GM18511 (cell line): ENCODE measurements at regions not wholly inside any gene's neighbourhood (a gene's known extent, or its start where the extent isn't known, plus 50 kb on each side); places are given as distances from the start of the nearest gene placed in this dataset.
A peak's percentile ranks its signal among the peaks of the same experiment; 100 is the strongest.
"Not testable (repeated sequence)": the region's sequence is repeated elsewhere in the genome, so short reads cannot be mapped to it uniquely, and the experiment has no call there.

Experiments
- ATAC-seq: cut with Tn5 transposase; IDR thresholded peaks from one replicate; pipeline ENCODE4 v1.9.1; 2021; ENCODE audit warnings: mild to moderate bottlenecking, moderate library complexity; ENCODE audit not compliant: unreplicated experiment

DNA sequence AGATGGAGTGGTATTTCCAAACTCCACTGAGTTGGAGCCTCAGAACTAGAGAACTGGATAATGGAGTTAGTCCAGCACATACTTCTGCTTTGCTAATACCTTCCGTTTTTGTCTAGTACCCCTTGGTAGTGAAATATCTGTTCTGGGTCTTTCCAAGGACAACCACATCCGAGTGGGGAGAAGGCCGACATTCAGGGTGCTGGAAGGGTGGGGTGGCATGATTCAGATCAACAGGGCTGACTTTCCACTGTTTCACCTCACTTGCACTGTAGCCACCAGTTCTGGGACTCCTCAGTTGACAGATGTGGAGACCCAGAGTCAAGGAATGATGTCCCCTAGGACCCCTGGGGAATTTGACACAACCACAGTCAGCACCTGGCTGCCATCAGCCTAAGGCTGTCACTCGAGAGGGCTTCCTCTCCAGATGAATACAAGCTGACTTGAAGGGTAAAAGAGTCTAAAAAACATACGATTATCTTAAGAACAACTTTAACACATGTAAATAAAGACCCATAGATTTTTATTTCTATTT is 84.8 kb upstream of the HNF1B start:
- no peak for ATAC-seq

DNA sequence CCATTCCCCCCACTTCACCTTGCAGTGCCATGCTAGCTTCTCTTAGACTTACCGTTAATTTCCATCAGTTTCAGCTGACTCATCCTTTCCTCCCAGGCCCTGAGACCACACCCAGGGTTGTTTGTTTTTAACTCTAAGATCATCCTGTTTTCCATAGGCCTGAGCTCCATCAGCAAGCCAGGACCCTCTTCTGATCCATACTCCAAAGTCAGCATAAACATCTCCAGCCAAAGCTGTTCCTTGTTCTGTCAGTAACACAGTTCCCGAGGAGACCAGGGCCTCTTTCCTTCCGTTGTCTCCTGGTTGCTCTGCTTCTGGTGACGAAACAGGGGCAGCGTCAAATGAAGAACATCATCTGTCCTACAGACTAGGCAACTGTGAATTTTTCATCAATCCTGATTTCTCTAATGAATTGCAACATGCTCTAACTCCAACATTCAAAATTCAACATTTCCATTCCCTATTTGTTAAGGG is 83.8 kb upstream of the HNF1B start:
- no peak for ATAC-seq

DNA sequence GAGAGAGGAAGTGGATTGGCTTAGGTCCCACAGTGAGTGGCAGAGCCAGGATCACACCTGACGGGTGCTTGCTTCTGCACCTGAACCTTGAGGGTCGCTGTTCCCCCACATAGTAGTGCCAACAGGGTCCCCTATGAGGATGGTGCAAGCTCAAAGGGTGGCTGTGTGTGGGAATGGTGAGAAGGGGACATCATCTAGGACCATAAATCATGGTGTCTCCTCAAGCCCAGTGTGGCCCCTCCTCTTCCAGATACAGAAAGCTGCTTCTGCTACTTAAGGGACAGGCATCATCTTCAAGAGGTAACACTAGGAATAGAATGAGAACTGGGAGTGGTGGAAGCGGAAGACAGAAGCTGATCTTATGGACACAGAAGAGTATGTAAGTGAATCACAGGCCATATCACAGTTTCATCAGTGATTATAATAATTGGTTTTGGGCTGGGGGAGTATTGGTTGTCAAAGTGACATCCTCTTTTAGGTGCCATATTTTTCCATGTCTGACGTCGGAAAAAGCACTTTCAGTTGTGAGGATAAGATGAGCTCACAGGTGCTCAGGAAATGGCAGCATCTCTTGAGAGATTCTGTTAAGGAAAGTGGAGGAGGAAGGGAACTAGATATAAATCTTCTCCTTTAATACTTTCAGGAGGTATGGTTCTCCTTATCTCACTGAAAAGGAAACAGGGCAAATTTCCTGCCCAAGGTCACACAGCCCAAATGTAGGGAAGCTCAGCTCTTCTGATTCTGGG is 83.2 kb upstream of the HNF1B start:
- no peak for ATAC-seq

DNA sequence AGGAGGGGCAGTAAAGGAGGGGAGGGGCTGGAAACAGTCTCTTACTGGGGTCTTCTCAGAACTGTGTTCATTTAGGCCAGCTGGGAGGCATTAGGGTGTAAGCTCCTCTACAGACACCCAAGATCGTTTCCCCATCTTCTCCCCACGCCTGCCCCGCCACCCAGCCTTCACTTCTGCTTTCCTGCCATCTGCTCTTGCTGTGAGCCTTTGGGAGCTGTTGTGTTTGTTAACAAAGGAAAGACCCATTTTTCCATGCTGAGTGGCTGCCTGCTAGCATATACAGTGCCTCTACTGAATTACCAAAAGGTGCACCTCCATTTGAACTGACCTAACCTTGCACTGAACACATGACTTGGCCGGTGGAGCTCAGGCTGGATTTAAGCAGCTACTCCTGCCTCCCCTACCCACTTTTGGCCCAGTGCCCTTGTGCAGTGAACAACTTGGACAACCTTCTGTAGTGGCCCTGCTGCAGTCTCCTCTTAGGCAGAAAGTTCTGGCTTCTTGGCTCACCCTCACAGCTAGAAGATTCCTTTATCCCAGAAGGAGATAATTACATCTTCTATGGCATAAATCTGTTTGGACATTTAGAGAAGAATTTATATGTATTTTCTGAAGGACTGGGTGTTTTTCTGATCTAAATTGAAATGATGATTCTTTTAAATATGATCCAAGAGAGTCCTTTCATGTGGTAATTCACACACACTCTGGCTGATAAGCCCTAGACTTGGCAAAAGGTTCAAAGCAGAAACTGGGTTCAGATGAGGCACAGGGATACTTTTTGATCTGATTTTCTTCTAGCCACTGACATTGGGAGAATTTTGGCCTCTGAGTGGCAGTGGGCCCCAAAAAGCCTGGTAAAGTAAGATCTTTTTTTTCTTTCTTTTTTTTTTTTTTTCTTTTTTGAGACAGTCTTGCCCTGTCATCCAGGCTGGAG is 81.9 kb upstream of the HNF1B start:
- ATAC-seq: no peak

DNA sequence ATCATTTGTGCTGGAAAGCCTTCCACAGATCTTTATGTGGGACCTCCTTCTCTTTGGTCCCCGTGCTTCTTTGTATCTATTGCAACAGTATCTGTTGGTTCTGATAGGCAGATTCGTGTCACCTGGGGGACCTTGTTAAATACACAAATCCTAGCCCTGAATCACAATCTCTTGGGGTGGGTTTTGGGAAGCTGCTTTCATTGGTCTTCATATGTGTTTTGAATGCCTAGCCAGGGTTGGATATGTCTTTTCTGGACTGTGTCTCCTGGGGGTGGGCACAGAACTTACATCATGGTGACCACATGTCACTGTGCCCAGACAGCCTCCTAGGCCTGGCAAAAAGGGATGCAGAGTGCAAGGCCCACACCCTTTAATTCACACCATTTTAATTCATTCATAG is 81.0 kb upstream of the HNF1B start:
- ATAC-seq: no peak

DNA sequence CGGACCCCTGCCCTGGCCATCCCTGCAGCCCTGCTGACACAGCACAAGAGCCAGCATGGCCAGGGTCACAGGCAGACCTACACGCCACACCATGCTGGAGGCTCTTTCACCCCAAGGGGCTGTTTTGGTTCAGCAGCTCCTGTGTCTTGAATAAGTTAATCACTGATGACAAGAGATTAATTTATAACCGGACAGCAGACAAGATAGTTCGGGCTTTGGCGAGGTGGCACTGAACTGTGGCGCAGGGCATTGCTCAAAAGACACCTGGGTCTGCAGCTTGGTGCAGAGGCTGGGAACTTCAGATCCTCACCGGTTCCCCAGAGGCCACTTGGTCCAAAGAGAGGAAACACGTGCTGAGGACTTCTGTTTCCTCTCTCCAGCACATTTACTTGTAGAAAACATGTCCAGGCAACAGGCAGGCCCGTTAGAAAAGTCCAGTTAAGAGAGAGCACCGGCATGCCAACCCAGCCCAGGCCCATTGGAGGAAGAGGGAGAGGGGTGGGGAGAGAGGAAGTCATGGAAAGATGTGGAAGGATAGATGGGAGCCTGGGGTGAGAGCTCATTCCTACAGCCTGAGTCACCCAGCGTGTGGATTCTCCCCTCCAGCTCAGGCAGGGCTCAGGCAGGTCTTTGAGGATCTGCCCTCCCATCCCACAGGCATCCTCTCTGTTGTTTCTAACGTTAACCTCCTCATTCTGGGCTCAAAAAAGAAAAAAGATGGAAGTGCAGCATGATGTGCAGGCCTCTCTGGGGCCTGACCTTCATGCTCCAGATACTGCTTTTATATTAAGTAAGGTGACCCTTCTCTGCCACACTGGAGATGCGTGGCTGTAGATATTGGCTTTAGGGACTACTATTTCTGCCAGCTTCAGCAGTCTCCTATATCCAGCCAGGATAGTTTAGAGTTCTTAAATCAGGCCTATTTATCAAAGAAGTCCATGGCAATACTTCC is 80.0 kb upstream of the HNF1B start:
- peak; percentile 54 for ATAC-seq

DNA sequence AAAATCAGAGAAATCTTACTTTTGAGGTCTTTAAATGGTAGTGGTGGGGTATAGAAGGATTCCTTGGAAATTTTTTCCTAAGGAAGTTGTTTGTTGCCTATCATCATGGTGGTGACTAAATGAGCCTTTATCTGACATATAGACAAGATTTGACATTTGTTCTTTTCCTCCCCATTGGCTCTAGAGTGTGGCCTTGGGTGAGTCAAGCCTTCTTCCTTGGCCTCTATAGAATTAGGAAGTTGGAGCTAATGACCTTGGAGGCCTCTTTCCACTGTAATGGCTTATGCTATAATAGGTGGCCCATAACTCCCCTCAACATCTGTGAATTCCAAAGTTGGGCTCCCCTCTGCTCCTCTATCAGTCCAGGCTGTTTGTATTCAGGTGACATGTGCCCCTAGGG is 79.1 kb upstream of the HNF1B start:
- ATAC-seq: no peak

DNA sequence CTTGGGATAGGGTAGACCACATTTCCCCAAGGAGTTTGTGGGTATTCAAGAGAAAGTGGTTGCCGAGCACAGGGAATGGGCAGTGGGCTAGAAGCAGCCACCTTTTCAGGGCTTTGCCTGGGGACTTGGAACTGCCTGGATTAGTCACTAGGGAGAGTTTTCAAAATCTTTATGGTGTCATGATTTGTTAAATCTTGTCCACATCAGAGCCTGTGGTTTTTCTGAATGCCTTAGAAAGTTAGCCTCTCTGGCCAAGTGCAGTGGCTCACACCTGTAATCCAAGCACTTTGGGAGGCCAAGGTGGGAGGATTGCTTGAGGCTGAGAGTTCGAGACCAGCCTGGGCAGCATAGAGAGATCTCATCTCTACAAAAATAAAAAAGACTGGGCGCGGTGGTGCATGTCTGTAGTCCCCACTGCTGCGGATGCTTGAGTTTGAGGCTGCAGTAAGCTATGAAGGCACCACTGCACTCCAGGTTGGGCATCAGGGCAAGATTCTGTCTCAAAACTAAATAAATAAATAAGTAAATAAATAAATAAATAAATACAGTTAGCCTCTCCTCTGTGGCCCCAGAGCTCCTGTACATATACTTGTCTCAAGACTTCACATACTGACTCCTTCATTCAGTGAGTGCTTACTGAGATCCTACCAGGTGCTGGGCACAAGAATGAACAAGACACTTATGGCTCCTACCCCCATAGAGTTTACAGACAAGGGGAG is 76.3 kb upstream of the HNF1B start:
- ATAC-seq: no peak

DNA sequence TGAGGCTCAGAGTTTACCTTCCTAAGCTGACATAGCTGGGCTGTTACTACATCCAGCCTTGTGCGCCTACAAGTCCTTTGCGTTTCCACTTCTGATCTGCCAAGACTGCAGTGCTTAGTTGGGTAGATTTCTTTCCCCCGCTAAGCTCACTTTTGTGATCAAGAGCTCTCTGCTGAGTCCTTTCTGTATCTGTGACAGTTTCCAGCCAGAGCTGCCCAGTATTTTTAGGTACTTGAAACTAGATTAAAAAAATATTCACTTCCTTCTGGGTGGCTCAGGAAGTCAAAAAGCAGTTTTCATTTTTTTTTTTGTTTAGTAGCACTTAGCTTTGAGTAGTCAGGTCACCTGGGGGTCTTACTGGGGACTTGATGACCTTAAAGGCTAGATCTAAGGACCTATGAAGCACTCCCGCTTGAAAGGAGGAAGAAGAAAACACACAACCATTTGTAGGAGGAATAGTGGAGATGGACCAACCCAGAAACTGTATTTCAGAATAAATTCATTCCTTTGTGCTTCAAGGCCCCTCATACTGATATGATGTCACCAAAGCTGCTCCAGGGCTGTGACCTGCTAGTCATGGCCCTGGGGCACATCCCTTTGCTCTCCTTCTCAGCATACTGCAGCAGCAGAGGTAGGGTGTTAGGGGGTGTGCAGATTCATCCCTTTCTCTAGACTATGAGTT is 75.6 kb upstream of the HNF1B start:
- ATAC-seq: no peak

DNA sequence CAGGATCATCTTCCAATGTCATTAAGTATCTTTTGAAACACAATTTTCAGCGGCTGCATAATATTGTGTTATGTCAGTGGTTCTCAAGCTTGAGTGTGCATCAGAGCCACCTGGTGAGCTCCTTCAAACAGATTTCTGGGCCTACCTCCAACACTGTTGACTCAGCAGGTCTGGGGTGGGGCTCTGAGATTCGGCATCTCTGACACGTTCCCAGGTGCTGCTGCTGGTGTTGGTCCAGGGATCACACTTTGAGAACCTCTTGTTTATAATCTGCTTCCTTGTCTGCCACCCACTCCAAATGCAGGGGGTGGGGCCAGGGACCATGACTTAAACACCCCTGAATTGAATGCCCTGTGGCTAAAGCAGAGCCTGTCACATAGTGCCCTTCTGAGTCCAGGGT is 73.8 kb upstream of the HNF1B start:
- no peak for ATAC-seq

DNA sequence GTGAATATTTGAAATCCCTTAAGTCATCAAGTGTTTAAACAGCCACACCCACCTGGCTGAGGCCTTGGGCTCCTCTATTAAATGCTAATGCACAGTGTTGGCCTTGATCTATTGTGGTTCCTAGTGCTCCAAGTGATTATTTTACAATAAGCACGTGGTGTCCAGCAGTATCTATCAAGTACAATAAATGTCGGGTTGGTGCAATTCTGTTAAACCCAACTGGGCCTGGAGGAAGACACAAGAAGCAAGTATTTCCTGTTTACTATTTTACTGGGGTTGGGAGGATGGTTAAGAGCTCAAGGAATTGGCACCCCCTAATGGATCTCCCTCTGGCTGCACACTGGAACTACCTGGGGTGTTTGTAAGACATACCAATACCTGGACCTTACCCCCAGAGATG is 72.1 kb upstream of the HNF1B start:
- no peak for ATAC-seq

DNA sequence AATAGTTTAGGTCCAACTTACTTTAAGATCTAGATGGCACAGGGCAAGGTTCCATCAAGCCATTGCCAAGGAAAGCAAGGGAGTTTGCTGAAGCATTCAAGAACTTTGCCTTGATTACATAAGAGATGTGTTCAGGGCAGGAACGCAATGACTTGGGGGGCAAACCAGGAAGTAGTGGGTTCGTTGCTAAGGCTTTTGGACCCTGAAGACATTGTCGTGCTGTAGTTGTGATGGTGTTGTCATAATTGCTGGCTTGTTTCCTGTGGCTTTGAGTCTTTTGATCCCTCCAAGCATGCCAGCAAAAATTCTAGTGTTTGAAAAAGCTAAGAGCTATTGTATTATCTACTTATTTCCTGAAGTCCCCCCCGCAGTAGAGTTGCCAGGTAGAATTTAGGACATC is 70.7 kb upstream of the HNF1B start:
- no peak for ATAC-seq

DNA sequence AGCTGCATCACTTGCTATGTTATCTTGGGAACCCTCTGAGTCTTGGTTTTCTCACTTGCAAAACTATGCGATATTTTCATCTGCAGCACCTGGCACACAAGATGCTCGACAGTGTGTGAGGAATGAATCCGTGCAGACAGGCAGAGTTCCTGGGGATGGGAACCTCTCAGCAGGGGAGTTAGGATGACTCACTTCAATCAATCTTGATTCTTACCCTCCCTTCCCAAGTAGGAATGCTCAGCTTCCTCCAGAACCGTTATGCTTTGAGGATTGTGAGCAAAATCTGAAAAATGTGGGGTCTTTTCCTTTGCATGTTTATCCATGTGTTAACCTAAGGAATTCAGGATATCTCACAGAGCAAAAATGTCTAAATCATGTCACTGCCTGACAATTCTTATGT is 68.9 kb upstream of the HNF1B start:
- no peak for ATAC-seq

DNA sequence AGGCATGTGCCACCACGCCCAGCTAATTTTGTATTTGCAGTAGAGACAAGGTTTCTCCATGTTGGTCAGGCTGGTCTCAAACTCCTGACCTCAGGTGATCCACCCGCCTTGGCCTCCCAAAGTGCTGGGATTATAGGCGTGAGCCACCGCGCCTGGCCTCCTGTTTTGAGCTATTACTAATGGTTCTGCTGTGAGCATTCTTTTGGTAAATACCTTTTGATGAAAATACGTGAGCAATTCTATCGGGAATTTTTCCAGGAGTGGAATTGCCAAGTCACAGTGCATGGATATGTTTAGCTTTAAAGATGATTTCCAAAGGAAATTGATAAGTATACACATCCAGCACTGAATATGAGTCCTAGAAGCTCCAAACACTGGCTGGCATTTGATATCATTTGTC is 64.0 kb upstream of the HNF1B start:
- ATAC-seq: not testable (repeated sequence)

DNA sequence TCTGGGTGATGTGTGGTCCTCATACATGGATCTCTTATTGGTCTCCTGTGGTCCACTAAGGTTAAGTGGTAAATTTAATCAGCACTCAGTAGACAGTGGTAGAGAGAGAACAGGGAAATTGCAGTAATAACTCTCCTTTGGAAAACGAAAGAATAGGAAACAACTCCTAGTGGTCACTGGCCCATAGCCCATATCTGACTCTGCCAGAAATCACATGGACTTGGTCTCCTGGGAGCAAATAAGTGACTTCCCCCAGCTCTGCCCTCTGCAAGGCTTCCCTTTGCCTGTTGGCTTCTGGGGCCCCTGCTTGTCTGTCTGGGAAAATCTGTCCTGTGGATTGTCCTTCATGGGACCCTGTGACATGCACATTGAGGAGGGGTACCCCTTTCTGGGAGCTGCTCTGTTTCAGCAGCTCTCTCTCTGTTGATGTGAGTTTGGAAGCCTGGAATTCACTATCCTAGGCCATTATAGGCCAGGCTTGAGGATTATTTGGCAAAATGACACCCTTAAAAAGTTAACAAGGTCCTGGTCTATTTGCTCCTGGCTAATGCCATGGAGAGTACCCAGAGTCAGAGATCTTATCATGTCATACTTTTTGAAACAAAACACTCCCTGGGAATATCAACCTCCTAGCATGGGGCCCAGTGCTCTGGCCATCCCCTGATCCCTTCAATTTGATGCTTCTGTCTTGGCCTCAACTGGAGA is 58.0 kb upstream of the HNF1B start:
- no peak for ATAC-seq

DNA sequence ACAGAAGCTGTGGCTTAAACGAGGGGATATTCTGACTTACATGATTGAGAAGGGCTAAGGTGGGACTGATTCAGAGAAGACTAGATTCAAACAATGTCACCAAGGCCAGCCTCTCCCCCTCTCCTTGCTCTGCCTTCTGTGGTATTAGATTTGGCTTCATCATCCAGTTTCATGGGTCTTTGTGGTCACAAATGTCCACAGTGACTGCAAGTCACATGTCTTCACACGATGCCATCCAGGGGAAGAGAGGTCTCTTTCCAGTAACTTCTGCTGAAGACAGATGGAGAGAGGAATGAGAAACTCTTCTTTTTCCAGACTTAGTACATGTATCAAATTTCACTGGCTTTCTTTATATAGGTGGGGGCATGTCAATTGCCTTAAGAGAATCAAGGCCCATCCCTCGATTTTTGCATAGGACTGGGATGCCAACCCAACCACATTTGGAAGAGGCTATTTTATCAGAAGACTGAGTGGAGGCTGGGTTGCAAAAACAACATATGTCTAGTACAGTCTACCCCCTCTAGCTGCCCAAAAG is 57.3 kb upstream of the HNF1B start:
- ATAC-seq: no peak

DNA sequence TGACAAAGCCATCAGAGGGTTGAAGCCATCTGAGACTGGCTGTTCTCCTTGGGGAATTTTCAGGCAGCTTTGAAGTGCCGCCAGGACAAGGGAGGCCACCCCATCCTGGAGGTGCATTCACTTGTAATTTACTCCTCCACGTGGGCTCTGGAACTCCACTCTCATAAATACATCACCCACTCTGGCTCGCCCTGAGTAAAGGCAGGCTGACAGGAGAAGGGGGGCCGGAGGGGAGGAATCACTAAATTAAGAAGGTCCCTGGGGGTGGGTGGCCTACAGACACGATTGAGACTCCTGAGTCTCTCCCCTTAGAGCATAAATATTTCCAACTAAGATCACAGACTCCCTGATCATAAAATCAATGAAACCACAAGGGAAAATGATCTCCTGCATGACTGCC is 56.3 kb upstream of the HNF1B start:
- ATAC-seq: no peak

DNA sequence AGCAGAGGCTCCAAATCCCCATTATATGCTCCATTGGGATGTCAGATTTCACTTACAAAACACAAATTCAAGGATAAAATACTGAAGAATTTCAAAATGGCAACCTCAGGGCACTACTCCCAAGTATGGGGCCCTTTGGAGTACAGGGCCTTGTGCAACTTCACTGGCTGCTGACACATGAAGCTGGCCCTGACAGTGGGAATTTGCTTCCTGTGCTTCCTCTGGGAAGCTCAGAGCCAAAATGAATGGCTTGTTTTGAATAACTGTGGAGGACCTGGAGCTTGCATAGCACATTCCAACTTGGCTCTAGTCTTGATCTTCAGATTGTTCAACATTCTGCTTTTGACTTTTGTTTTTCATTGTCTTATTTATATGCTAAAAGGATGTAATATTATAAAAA is 52.3 kb upstream of the HNF1B start:
- no peak for ATAC-seq

DNA sequence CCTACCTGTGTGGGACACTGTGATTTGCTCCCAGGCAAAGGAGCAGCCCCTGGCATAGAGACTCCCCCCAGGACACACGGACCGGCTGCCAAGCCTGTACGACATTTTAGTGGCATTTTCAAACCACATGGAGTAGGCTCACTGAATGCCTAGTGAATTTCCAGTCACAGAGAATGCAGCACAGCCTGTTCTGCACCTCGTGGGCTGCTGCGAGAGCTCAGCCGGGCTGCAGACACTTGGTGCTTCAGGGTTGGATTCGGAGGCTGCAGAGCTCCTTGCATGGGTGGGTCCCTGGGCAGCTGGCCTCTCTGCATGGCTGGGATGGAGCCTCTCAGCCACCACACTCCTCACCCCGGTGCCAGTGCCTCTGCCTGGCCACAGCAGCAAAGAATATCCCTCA is 51.2 kb upstream of the HNF1B start:
- no peak for ATAC-seq
